Activated naive CD8-positive, alpha-beta T cell treated with anti-CD3 and anti-CD28 coated beads for 36 hours (primary cell): ENCODE measurements at regions not wholly inside any gene's neighbourhood (a gene's known extent, or its start where the extent isn't known, plus 50 kb on each side); places are given as distances from the start of the nearest gene placed in this dataset.
"Not testable (repeated sequence)": the region's sequence is repeated elsewhere in the genome, so short reads cannot be mapped to it uniquely, and the experiment has no call there.

Experiments used
- DNase-seq: peaks from one replicate; pipeline ENCODE4 v3.0.0; 2021
- H3K27ac Mint-ChIP-seq: one replicate; pipeline ENCODE4 v1.8.0; 2022; ENCODE audit warnings: mild to moderate bottlenecking, moderate library complexity, mixed read lengths
- H3K27me3 Mint-ChIP-seq: one replicate; pipeline ENCODE4 v1.8.0; 2022; ENCODE audit warnings: mild to moderate bottlenecking, mixed read lengths
- H3K36me3 Mint-ChIP-seq: one replicate; pipeline ENCODE4 v1.8.0; 2021; ENCODE audit warnings: mild to moderate bottlenecking, mixed read lengths
- H3K4me1 Mint-ChIP-seq: one replicate; pipeline ENCODE4 v1.8.0; 2021; ENCODE audit warnings: mixed read lengths
- H3K4me3 Mint-ChIP-seq: one replicate; pipeline ENCODE4 v1.8.0; 2022; ENCODE audit warnings: mild to moderate bottlenecking, moderate library complexity, mixed read lengths
- H3K9me3 Mint-ChIP-seq: one replicate; pipeline ENCODE4 v1.8.0; 2022; ENCODE audit warnings: mixed read lengths

- DNase-seq, result no peak
- no peaks in the 10 kb centered on the region for H3K36me3 Mint-ChIP-seq
- H3K9me3 Mint-ChIP-seq, result no peaks in the 10 kb centered on the region
Observed at GRCh38 chr16:85242140-85242539, 129.9 kb upstream of the CIBAR2 start.

GRCh38 chr16:85243308-85243707 lies 131.0 kb upstream of the CIBAR2 start:
- no peaks in the 10 kb centered on the region for H3K9me3 Mint-ChIP-seq
- H3K4me3 Mint-ChIP-seq, result no peak overlapping the region
- H3K36me3 Mint-ChIP-seq, result no peaks in the 10 kb centered on the region
- peaks cover 9% of the 10 kb centered on the region for H3K27me3 Mint-ChIP-seq
- no peak for DNase-seq
- no peak overlapping the region for H3K27ac Mint-ChIP-seq
- H3K4me1 Mint-ChIP-seq, result peaks cover 3% of the 10 kb centered on the region

More at GRCh38 chr16:85242140-85242539, 129.9 kb upstream of the CIBAR2 start:
- Mint-ChIP-seq H3K27me3 (peaks cover 20% of the 10 kb centered on the region), H3K4me3 (no peak overlapping the region), H3K27ac (no peak overlapping the region), H3K4me1 (peaks cover 3% of the 10 kb centered on the region)

GRCh38 chr16:85244452-85244851 lies 132.2 kb upstream of the CIBAR2 start:
- not testable (repeated sequence) for H3K27me3 Mint-ChIP-seq, H3K27ac Mint-ChIP-seq, H3K36me3 Mint-ChIP-seq, H3K4me3 Mint-ChIP-seq, H3K9me3 Mint-ChIP-seq, DNase-seq, H3K4me1 Mint-ChIP-seq

- no peak overlapping the region for H3K27ac Mint-ChIP-seq
- no peaks in the 10 kb centered on the region for H3K36me3 Mint-ChIP-seq
Observed at GRCh38 chr16:85245307-85246172, 133.3 kb upstream of the CIBAR2 start.

GRCh38 chr16:85246473-85246872 lies 134.2 kb upstream of the CIBAR2 start:
- Mint-ChIP-seq H3K36me3 (no peaks in the 10 kb centered on the region), H3K27me3 (peaks cover 5% of the 10 kb centered on the region)

More at GRCh38 chr16:85245307-85246172, 133.3 kb upstream of the CIBAR2 start:
- Mint-ChIP-seq H3K4me1 (peaks cover 3% of the 10 kb centered on the region), H3K9me3 (no peaks in the 10 kb centered on the region), H3K27me3 (peaks cover 5% of the 10 kb centered on the region), H3K4me3 (no peak overlapping the region)
- peak; percentile 48 for DNase-seq

GRCh38 chr16:85246973-85247372 lies 134.7 kb upstream of the CIBAR2 start:
- Mint-ChIP-seq H3K27ac (no peak overlapping the region), H3K4me1 (peaks cover 3% of the 10 kb centered on the region), H3K4me3 (no peak overlapping the region), H3K27me3 (peaks cover 5% of the 10 kb centered on the region), H3K36me3 (no peaks in the 10 kb centered on the region), H3K9me3 (no peaks in the 10 kb centered on the region)
- no peak for DNase-seq

More at GRCh38 chr16:85246473-85246872, 134.2 kb upstream of the CIBAR2 start:
- no peak overlapping the region for H3K27ac Mint-ChIP-seq
- H3K4me3 Mint-ChIP-seq, result no peak overlapping the region
- no peak for DNase-seq
- H3K4me1 Mint-ChIP-seq, result peaks cover 3% of the 10 kb centered on the region
- H3K9me3 Mint-ChIP-seq, result no peaks in the 10 kb centered on the region

- H3K9me3 Mint-ChIP-seq, result no peaks in the 10 kb centered on the region
- H3K36me3 Mint-ChIP-seq, result no peaks in the 10 kb centered on the region
- H3K27me3 Mint-ChIP-seq, result peaks cover 5% of the 10 kb centered on the region
- H3K4me3 Mint-ChIP-seq, result no peak overlapping the region
- DNase-seq, result no peak
- H3K27ac Mint-ChIP-seq, result no peak overlapping the region
- H3K4me1 Mint-ChIP-seq, result peaks cover 8% of the 10 kb centered on the region
Observed at GRCh38 chr16:85248342-85248741, 136.1 kb upstream of the CIBAR2 start.

- peaks cover 8% of the 10 kb centered on the region for H3K4me1 Mint-ChIP-seq
- peaks cover 5% of the 10 kb centered on the region for H3K27me3 Mint-ChIP-seq
- DNase-seq, result no peak
- no peaks in the 10 kb centered on the region for H3K36me3 Mint-ChIP-seq
- no peak overlapping the region for H3K4me3 Mint-ChIP-seq
- no peak overlapping the region for H3K27ac Mint-ChIP-seq
- H3K9me3 Mint-ChIP-seq, result no peaks in the 10 kb centered on the region
Observed at GRCh38 chr16:85248857-85249256, 136.6 kb upstream of the CIBAR2 start.

- Mint-ChIP-seq H3K36me3 (no peaks in the 10 kb centered on the region), H3K4me3 (no peak overlapping the region), H3K9me3 (no peaks in the 10 kb centered on the region), H3K4me1 (peaks cover 8% of the 10 kb centered on the region), H3K27ac (no peak overlapping the region), H3K27me3 (peaks cover 5% of the 10 kb centered on the region)
- DNase-seq, result no peak
Observed at GRCh38 chr16:85249418-85250146, 137.3 kb upstream of the CIBAR2 start.

GRCh38 chr16:85250147-85250463 lies 137.8 kb upstream of the CIBAR2 start:
- peaks cover 5% of the 10 kb centered on the region for H3K27me3 Mint-ChIP-seq
- H3K36me3 Mint-ChIP-seq, result no peaks in the 10 kb centered on the region
- DNase-seq, result no peak
- H3K27ac Mint-ChIP-seq, result no peak overlapping the region
- H3K4me3 Mint-ChIP-seq, result no peak overlapping the region
- H3K9me3 Mint-ChIP-seq, result no peaks in the 10 kb centered on the region
- H3K4me1 Mint-ChIP-seq, result peaks cover 8% of the 10 kb centered on the region

- H3K4me1 Mint-ChIP-seq, result peaks cover 7% of the 10 kb centered on the region
- DNase-seq, result no peak
- H3K9me3 Mint-ChIP-seq, result no peaks in the 10 kb centered on the region
Observed at GRCh38 chr16:85250609-85251223, 138.4 kb upstream of the CIBAR2 start.

GRCh38 chr16:85251225-85251760 lies 139.0 kb upstream of the CIBAR2 start:
- Mint-ChIP-seq H3K27me3 (no peaks in the 10 kb centered on the region), H3K9me3 (no peaks in the 10 kb centered on the region), H3K36me3 (no peaks in the 10 kb centered on the region), H3K4me1 (peaks cover 5% of the 10 kb centered on the region), H3K27ac (no peak overlapping the region), H3K4me3 (no peak overlapping the region)
- no peak for DNase-seq

More at GRCh38 chr16:85250609-85251223, 138.4 kb upstream of the CIBAR2 start:
- no peak overlapping the region for H3K4me3 Mint-ChIP-seq
- no peaks in the 10 kb centered on the region for H3K36me3 Mint-ChIP-seq
- peaks cover 1% of the 10 kb centered on the region for H3K27me3 Mint-ChIP-seq
- H3K27ac Mint-ChIP-seq, result no peak overlapping the region

GRCh38 chr16:85252014-85252413 lies 139.7 kb upstream of the CIBAR2 start:
- DNase-seq, result no peak
- Mint-ChIP-seq H3K4me3 (no peak overlapping the region), H3K9me3 (no peaks in the 10 kb centered on the region), H3K27me3 (no peaks in the 10 kb centered on the region), H3K27ac (no peak overlapping the region), H3K36me3 (no peaks in the 10 kb centered on the region), H3K4me1 (peaks cover 5% of the 10 kb centered on the region)

- H3K36me3 Mint-ChIP-seq, result no peaks in the 10 kb centered on the region
- H3K27me3 Mint-ChIP-seq, result peaks cover 4% of the 10 kb centered on the region
- no peak overlapping the region for H3K4me3 Mint-ChIP-seq
- no peaks in the 10 kb centered on the region for H3K9me3 Mint-ChIP-seq
- peaks cover 5% of the 10 kb centered on the region for H3K4me1 Mint-ChIP-seq
- DNase-seq, result peak; percentile 20
- no peak overlapping the region for H3K27ac Mint-ChIP-seq
Observed at GRCh38 chr16:85252461-85252860, 140.2 kb upstream of the CIBAR2 start.
